C4-2B (cell line): ENCODE measurements at regions not wholly inside any gene's neighbourhood (a gene's known extent, or its start where the extent isn't known, plus 50 kb on each side); places are given as distances from the start of the nearest gene placed in this dataset.

Experiments used
- H3K27ac ChIP-seq: fragments of 450-650 bp; 2 replicates; pipeline ENCODE4 v1.5.1; 2017
- CTCF ChIP-seq: fragments of 450-650 bp; conservative IDR thresholded peaks from 2 replicates; pipeline ENCODE4 v1.5.1; 2017; ENCODE audit warnings: mild to moderate bottlenecking
- ZFX ChIP-seq: fragments of 450-650 bp; IDR thresholded peaks from 2 replicates; pipeline ENCODE4 v1.6.1; 2017

- TF ChIP-seq ZFX (no peak), CTCF (no peak)
- H3K27ac ChIP-seq, result no peak overlapping the region
Observed at GRCh38 chr12:43158126-43158525, 393.9 kb downstream of the ADAMTS20 start.

- no peak overlapping the region for H3K27ac ChIP-seq
- TF ChIP-seq CTCF, result no peak
- TF ChIP-seq ZFX, result no peak
Observed at GRCh38 chr12:43155376-43155775, 396.6 kb downstream of the ADAMTS20 start.

- H3K27ac ChIP-seq, result no peak overlapping the region
- TF ChIP-seq ZFX, result no peak
- TF ChIP-seq CTCF, result no peak
Observed at GRCh38 chr12:43154498-43155045, 397.4 kb downstream of the ADAMTS20 start.

GRCh38 chr12:43151441-43151981 is 400.5 kb downstream of the ADAMTS20 start:
- no peak overlapping the region for H3K27ac ChIP-seq
- TF ChIP-seq ZFX (no peak), CTCF (no peak)

- no peak for TF ChIP-seq ZFX
- no peak for TF ChIP-seq CTCF
- no peak overlapping the region for H3K27ac ChIP-seq
Observed at GRCh38 chr12:43148691-43149090, 403.3 kb downstream of the ADAMTS20 start.

GRCh38 chr12:43147878-43148277 is 404.1 kb downstream of the ADAMTS20 start:
- TF ChIP-seq CTCF (no peak), ZFX (no peak)
- H3K27ac ChIP-seq, result no peak overlapping the region

GRCh38 chr12:43145481-43145880 is 406.5 kb downstream of the ADAMTS20 start:
- TF ChIP-seq ZFX (no peak), CTCF (no peak)

More at GRCh38 chr12:43145481-43145880, 406.5 kb downstream of the ADAMTS20 start:
- H3K27ac ChIP-seq, result no peak overlapping the region
